Coronary artery (tissue), 2 donors: ENCODE measurements at regions not wholly inside any gene's neighbourhood (a gene's known extent, or its start where the extent isn't known, plus 50 kb on each side); places are given as distances from the start of the nearest gene placed in this dataset.

Experiments
- DNase-seq: peaks from one replicate; pipeline ENCODE4 v3.0.0-alpha.2; 2017; ENCODE audit warnings: low spot score
- H3K27ac ChIP-seq, 2 donors: fragments of 200-600 bp; sonication (generic); one replicate each; pipeline ENCODE4 v1.5.1; 2016 to 2019
- H3K4me3 ChIP-seq: fragments of 200-600 bp; sonication (generic); 2 replicates; pipeline ENCODE4 v1.5.1; 2016; ENCODE audit warnings: mild to moderate bottlenecking, moderate library complexity
- TF ChIP-seq, protein P1 (sequence below): fragments of 200-600 bp; sonication (generic); IDR thresholded peaks from one replicate; pipeline ENCODE4 v1.5.1; 2019; ENCODE audit warnings: antibody characterized with exemption

DNA sequence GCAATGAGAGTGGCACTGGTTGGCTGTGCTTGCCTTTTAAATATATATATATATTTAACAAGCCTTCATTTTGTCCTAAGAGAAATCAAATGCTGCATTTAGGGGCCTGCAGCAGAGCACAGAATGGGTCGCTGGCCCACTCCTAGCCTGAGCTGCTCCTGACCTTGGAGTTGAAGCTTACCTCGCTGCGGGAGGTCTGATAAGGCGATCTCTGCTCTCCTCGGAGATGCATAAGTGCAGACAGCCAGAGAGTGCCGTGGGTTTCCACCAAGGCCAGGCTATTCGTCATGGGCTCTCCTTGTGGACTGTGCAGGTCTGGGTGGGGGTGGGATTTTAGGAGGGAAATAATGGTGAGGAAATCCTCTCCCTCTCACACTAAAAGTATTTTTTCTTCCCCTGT, 99.5 kb upstream of the IKZF1 start:
- DNase-seq, result peak; percentile 63
- no peak overlapping the region for H3K27ac ChIP-seq
- TF ChIP-seq, protein P1, sequence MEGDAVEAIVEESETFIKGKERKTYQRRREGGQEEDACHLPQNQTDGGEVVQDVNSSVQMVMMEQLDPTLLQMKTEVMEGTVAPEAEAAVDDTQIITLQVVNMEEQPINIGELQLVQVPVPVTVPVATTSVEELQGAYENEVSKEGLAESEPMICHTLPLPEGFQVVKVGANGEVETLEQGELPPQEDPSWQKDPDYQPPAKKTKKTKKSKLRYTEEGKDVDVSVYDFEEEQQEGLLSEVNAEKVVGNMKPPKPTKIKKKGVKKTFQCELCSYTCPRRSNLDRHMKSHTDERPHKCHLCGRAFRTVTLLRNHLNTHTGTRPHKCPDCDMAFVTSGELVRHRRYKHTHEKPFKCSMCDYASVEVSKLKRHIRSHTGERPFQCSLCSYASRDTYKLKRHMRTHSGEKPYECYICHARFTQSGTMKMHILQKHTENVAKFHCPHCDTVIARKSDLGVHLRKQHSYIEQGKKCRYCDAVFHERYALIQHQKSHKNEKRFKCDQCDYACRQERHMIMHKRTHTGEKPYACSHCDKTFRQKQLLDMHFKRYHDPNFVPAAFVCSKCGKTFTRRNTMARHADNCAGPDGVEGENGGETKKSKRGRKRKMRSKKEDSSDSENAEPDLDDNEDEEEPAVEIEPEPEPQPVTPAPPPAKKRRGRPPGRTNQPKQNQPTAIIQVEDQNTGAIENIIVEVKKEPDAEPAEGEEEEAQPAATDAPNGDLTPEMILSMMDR, result no peak
- H3K4me3 ChIP-seq, result no peak overlapping the region

DNA sequence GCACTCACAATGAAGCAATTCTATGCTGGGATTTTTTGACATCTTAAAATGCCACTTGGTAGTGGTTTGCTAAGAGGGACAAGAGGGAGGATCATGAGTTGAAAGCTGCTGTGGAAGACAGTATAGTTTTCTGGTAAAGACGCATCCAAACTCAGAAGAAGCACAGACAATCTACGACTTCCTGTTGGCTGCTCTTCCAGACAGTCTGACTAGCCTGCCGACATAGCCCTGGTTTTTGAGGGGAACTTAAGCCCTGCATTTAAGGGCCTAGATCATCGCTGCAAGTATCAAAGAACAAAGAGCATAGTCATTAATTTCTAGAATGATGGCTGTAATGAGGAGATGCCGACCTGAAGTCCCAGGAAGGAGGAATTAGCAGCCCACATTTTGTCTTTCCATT, 99.9 kb upstream of the IKZF1 start:
- Histone ChIP-seq H3K27ac (no peak overlapping the region), H3K4me3 (no peak overlapping the region)
- TF ChIP-seq, protein P1, result no peak
- DNase-seq, result no peak

GRCh38 chr7:50203521-50203920, 101.0 kb upstream of the IKZF1 start:
- Histone ChIP-seq H3K4me3 (no peak overlapping the region), H3K27ac (no peak overlapping the region)
- TF ChIP-seq, protein P1, result no peak
- DNase-seq, result peak; percentile 31

GRCh38 chr7:50202052-50202555, 102.4 kb upstream of the IKZF1 start:
- DNase-seq, result no peak
- TF ChIP-seq, protein P1, result no peak
- Histone ChIP-seq H3K4me3 (no peak overlapping the region), H3K27ac (no peak overlapping the region)

GRCh38 chr7:50199824-50200223, 104.7 kb upstream of the IKZF1 start:
- H3K27ac ChIP-seq, result no peak overlapping the region
- TF ChIP-seq, protein P1, result no peak
- no peak overlapping the region for H3K4me3 ChIP-seq
- no peak for DNase-seq

DNA sequence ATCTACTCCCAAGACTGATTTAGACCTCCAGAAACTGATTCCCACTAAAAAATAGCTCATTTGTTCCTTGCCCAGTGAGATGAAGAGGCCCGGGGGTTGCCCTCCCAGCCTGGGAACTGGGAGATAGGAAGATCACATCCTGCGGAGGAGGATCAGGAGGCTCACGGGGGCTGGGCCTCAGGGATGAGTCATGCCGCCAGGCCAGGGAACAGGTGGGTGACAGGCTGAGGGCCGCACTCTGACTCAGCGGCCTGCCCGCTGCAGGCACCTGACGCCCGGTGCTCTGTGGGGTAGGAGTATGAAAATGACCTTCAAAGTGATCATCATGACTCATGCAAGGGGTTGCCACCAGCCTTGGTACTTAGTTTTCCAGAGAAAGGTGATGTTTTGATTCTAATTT, 104.5 kb upstream of the ZPBP start:
- TF ChIP-seq, protein P1, result no peak
- no peak for DNase-seq
- H3K4me3 ChIP-seq, result no peak overlapping the region
- H3K27ac ChIP-seq, result no peak overlapping the region

DNA sequence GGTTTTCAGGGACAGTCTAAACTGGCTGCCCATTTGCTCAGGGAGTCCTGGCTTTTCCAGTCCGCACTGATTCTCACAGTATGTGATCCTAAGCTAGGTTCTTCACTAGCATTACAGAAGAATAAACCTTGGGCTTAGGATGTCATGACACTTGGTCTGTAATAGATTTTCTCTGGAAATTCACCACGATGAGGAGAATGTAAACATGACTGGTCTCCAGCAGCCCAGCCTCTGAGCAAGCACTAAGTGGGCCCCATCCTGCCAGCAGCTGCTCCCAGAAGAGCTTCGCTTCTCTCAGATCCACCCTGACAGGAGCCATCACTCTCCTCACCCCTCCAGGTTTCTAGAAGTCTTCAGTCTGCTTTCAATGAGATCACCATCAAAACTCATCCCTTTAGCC, 103.7 kb upstream of the ZPBP start:
- no peak overlapping the region for H3K4me3 ChIP-seq
- DNase-seq, result no peak
- H3K27ac ChIP-seq, result no peak overlapping the region
- TF ChIP-seq, protein P1, result no peak
